AG09309 (cell line): ENCODE measurements at regions not wholly inside any gene's neighbourhood (a gene's known extent, or its start where the extent isn't known, plus 50 kb on each side); places are given as distances from the start of the nearest gene placed in this dataset.

Experiments used
- DNase-seq: peaks from one replicate; pipeline ENCODE4 v3.0.0-alpha.2; 2010; ENCODE audit warnings: low read depth
- H3K4me3 ChIP-seq: 2 replicates; pipeline ENCODE4 v1.5.1; 2011; ENCODE audit warnings: mild to moderate bottlenecking, low read depth, low read length, moderate library complexity; ENCODE audit not compliant: control insufficient read depth
- TF ChIP-seq, protein P1 (sequence below): IDR thresholded peaks from 2 replicates; pipeline ENCODE4 v1.5.1; 2011; ENCODE audit warnings: mild to moderate bottlenecking, low read depth, low read length, inconsistent platforms; ENCODE audit not compliant: insufficient read depth, control insufficient read depth; ENCODE audit errors: missing control alignments

DNA sequence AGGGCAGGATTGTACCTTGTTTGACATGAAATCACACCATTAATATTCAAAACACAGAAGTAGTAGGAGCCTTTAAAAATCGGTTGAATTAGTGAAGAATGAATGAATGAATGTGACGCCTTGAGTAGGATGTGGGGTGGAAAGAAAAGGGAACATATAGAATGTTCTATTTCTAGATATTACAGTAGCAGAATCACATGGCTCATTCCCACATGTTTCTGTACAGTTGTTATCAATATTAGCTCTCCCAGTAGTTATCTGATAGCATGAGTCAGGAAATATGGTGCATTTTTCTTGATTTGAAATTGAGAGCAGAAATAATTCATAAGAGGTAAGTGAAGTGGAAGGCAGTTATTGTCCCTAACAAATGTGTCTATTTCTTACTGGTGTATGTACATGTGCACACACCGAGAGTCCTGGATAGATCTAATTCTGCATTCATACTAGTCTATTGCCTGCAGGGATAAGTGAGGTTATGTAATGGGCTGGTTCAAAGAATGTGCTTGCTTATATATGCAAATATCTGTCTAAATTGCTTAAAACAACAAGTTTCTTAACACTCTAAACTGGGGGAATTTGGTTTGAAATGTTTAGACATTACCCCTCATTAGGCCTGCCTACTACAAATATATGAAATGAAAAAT, 245.4 kb downstream of the EFCAB11 start:
- DNase-seq = no peak
- TF ChIP-seq, protein P1, sequence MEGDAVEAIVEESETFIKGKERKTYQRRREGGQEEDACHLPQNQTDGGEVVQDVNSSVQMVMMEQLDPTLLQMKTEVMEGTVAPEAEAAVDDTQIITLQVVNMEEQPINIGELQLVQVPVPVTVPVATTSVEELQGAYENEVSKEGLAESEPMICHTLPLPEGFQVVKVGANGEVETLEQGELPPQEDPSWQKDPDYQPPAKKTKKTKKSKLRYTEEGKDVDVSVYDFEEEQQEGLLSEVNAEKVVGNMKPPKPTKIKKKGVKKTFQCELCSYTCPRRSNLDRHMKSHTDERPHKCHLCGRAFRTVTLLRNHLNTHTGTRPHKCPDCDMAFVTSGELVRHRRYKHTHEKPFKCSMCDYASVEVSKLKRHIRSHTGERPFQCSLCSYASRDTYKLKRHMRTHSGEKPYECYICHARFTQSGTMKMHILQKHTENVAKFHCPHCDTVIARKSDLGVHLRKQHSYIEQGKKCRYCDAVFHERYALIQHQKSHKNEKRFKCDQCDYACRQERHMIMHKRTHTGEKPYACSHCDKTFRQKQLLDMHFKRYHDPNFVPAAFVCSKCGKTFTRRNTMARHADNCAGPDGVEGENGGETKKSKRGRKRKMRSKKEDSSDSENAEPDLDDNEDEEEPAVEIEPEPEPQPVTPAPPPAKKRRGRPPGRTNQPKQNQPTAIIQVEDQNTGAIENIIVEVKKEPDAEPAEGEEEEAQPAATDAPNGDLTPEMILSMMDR = no peak
- no peak overlapping the region for H3K4me3 ChIP-seq

- DNase-seq = no peak
- H3K4me3 ChIP-seq = no peak overlapping the region
- TF ChIP-seq, protein P1 = no peak
Measured at GRCh38 chr14:89707086-89707485, 247.4 kb downstream of the EFCAB11 start.

GRCh38 chr14:89702876-89703200, 251.7 kb downstream of the EFCAB11 start:
- H3K4me3 ChIP-seq = no peak overlapping the region
- TF ChIP-seq, protein P1 = no peak
- DNase-seq = no peak

DNA sequence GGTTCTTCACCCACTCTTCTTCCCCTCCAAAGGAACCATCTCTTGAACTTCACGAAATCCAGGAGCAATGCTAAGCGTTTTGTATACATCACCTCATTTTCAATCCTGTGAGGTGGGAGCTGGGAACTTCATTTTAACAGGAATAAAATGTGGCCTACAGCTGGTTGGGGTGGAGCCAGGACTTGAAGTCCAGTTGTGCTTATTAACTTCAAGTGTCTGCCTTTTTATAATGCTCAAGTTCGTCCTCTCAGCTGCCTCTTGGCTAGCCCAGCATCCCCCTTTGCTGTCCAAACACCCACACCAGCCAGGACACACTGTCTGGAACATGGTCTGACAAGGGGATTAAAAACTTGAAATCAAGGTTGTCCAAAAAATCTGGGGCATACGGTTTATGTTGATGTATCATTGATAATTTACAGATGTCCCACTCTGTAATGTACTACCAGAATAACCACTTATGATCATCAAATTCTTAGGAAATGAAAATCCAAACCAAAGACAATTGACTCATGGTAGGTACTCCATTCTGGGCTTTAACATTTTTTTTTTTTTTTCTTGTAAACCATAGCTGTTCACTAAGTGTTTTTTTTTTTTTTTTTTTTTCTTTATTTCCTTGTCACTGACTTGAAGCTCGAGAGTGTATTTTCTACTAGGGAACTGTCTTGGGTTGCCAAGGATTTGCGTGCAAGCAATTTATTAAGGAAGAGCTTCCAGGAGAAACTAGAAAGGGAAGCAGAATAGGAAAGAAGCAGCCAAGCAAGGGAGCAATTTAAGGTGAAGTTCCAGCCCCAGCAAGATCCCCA, 252.3 kb downstream of the EFCAB11 start:
- TF ChIP-seq, protein P1 = no peak
- H3K4me3 ChIP-seq = peak overlapping the region; percentile 70
- peak; percentile 48 for DNase-seq

DNA sequence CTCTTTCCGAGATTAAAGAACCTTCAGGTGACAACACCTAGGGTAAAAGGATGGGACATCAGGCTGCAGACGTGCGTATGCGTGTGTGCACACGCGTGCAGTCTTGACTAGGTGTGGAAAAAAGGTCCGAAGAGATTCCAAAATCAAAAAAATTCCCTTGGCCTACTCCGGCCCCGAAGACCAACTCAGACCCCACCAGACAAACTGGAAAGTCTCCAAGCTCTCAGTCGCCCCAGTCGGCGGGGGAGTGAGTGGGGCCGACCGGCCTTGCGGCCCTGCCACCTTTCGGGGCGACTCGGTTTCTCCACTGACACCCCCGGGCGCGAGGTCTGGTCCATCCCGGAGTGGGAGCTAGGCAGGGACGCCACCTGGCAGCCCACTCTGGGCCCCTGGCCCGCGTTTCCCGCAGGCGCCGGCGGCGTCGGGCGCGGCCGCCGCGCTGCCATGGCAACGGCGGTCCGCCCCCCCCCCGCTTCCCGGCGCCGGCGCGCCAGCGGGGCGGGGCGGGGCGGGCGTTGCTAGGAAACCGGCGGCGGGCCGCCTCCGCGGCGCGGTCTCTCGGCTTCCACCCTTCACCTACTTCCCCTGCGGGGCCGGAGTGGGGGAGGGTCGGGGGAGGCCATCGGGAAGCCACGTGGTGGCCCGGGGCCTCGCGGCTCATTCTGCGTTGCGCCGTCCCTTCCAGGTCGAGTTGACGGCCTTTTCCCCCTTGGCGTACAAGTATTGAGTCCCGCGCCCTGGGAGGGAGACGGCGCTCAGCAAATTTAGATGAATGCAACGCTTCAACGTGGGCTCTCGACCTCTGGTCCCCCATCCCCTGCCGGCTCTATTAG, 253.1 kb downstream of the EFCAB11 start:
- DNase-seq = no peak
- TF ChIP-seq, protein P1 = no peak
- H3K4me3 ChIP-seq = peak overlapping the region; percentile 70

DNA sequence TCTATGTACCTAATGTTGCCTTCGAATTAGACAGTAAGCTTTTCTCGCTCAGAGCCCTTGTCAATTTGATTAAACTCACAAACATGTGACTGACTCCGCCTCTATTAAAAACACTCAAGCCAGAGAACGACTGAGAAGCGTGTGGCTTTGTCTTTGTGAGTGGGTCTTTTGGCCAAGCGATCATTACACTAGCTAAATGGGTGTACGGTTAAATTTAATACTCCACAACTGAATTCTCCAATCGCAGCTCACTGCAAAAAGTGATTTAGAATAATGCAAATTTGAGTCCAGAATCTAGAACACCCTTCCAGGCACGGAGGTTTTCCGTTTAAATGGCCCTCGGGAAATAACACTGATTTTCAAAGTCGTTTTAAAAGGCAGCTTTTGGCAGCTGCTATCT, 253.7 kb downstream of the EFCAB11 start:
- TF ChIP-seq, protein P1 = no peak
- H3K4me3 ChIP-seq = peak overlapping the region; percentile 70
- no peak for DNase-seq
